Inferior parietal cortex (tissue), 1 donor: ENCODE measurements at regions not wholly inside any gene's neighbourhood (a gene's known extent, or its start where the extent isn't known, plus 50 kb on each side); places are given as distances from the start of the nearest gene placed in this dataset.
"Not testable (repeated sequence)": the region's sequence is repeated elsewhere in the genome, so short reads cannot be mapped to it uniquely, and the experiment has no call there.

Experiments used
- DNase-seq: peaks from one replicate; pipeline ENCODE4 v3.0.0-alpha.2; 2016; ENCODE audit errors: extremely low spot score

DNA sequence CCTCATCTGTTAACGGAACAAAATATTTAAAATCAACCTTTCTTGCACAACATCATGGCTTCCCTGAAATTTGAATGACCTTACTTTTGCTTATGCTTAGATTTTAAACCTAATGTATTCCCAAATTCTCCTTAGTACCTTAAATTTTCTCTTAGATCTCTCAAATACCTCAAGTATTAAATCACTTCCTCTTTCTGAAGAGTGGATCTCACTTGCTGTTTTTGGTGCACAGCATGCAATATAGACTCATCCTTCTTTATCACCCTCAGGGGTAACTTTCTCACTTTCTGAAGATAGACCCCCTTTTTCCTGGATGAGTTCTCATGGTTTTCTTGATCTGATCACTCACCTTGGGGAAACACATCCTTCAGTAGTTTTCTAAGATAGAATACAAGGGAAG is 871.7 kb downstream of the DACH1 start:
- no peak for DNase-seq

DNA sequence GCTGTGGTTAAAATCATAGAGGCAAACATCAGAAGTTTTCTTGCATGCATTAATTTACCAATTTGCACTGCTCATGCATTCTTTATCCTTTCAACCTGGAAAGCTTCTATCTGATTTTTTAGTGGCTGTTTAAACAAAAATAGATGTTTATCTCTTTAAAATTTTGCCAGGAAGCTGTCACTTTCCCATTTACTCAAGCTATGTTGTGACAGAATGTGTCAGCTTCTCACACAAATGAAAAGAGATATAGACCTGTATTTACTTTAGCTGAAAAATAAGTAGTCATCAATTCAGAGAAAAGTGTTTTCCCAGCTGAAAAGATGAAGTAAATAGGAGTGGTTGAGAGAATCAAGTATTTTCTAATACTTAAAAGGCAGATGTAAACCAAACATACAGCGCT is 872.8 kb downstream of the DACH1 start:
- DNase-seq = no peak

DNA sequence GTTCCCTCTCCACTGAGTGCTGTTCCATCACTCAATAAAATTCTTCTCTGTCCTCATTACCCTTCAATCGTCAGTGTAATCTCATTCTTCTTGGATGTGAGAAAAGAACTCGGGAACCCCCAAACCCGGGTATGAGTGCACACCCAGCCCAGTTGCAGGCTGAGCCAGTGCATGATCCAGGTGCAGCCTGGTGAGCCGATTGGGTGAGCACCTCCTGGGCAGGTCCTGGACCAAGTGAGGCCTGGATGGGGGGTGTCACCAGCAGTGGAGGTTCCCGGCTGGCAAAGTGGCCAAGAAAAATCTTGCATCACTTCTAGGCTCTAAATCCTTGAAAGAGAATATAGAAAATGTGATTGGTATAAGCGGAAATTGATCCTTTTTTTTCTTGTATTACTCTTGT is 878.8 kb upstream of the KLHL1 start:
- DNase-seq = no peak

DNA sequence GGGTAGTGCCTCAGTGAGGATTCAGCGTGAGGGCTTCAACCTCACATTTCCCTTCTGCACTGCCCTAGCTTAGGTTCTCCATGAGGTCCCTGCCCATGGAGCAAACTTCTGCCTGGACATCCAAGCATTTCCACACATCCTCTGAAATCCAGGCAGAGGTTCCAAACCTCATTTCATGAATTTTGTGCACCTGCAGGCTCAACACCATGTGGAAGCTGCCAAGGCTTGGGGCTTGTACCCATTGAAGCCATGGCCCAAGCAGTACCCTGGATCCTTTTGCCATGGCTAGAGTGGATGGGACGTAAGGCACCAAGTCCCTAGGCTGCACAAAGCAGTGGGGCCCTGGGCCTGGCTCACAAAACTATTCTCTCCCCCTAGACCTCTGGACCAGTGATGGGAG is 877.1 kb upstream of the KLHL1 start:
- no peak for DNase-seq

DNA sequence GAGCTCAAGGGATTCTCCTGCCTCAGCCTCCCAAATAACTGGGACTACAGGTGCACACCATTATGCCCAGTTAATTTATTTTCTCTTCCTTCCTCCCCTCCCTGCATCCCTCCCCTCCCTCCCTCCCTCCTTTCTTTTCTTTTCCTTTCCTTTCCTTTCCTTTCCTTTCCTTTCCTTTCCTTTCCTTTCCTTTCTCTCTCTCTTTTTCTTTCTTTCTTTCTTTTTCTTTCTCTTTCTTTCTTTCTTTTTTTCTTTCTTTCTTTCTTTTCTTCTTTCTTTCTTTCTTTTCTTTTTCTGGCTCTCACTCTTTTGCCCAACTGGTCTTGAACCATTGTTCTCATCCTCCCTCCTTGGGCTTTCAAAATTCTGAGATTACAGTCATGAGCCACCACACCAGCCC is 873.0 kb upstream of the KLHL1 start:
- DNase-seq = not testable (repeated sequence)

DNA sequence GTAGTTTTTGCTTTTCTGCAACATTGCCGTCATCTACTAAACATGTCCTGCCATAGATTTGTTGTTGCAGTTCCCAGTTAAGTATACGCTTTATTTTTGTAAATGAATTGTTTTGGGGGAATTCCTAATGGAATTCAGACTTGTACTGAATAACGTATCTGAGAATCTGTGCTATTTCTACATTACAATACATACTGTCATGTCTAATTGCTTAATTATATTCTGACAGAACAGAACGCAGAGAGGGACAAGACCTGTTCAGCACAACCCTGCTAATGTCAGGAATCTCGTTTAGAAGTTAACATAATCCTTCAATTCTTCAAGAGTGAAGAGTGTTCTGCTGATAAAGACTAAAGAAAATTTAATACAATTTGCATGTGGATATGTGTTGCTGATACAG is 861.1 kb upstream of the KLHL1 start:
- no peak for DNase-seq

DNA sequence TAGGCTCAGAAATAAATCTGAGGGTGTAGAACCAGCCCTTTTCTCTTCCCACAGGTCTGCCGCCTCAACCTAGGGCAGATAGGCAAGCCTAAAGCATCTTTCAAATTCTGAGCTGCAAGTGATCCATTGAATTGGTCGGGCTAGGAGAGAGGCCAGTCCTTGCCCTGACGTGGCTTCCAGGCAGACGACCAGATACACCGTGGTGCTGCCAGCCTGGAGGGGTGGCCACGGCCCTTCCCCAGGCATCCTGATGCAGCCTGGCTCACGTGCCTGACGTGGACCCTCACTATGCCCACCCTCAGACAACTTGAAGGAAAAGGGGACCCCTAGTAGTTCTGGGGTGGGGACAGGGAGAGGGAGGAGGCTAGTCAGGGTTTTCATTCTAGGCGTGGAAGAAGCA is 859.3 kb upstream of the KLHL1 start:
- DNase-seq = no peak

DNA sequence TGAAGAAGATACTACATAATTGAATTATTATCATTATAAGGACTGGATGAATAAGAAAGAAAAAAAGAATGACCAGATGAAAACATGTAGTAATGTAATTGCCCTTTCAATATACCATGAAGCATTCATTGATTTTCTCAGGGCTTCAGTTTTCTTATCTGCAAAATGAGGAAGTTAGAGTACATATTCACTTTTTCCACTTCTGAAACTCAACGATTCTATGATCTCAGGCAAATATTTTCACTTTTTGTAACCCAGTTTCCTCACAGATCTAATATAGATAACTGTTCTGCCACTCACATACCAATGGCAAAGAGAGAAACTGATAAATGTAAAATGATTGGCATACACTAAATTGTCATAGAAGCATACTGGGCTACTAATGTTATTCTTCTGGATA is 856.6 kb upstream of the KLHL1 start:
- no peak for DNase-seq

DNA sequence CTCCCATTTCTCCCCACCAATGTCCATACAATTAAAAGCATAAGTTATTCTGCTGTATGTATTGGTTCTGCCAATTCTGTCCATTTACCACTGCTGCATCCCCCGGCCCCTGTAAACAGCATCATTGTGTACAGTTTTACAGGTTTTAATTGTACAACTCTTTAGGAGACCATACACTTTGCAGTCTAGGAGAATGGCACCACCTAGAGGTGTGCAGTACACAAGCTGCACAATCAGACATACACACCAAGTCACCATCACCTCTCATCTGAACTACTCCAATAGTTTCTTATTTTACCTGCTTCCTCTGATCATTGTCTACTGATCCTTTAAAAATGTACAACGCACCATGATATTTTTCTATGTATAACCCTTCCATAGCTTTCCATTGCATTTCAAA is 855.9 kb upstream of the KLHL1 start:
- no peak for DNase-seq

DNA sequence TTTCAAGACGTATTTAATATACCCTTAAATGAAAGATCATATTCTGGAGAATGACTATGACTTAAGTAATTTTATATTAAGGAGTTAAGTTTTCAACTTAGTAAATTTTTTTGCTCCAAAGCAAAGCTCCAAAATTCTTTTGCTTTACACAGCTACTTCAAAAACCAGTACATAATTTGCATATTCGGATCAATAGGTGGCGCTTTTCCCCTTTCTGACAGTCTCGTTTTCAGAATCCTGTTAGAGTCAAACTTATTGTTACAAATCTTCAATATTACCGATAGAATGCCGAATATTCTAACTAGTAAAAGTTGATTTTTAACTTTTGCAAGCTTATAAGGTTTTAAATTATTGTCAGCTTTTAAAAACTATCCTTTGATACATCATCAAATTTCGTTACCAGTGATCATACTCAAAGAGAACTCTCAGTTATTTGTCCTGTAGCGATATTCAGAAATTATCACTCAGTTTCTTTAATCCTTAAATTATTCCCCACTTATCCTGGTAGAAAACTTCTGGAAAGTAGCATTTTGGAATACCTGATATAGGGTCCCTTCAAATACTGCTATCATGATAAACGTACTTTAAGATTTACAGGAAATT is 852.7 kb upstream of the KLHL1 start:
- DNase-seq = peak; percentile 71

DNA sequence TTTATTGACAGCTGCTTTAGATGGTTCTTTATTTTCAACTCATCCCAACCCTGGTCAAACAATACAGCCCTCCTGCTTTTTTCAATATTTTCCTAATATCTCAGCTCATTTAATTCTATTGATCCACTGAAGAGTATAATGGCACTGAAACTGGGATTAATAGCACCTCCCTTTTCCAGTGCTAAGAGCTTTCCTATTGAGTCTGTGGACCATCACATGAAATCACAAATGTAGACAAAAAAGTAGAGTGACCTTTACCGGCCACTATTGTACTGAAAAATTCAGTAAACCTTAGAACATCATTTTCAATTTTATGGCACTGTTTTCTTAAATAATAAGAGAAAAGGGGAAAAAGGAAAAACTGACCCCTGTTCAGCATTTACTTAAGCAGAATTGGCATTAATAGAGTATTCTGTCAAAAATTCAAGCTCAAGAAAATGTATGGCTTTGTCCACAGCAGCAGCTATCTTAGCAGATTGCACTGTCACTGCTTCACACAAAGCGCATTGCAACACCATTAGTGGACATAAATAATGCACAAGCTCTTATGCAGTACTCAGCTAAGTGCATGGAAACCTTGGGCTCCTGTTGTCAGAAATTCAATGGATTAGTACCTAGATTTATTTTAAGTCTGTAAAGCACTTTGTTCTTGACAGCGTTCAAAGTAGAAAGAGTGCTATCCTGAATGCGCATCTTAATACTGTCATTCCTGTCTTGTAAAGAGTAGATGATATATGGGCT is 851.0 kb upstream of the KLHL1 start:
- DNase-seq = no peak

DNA sequence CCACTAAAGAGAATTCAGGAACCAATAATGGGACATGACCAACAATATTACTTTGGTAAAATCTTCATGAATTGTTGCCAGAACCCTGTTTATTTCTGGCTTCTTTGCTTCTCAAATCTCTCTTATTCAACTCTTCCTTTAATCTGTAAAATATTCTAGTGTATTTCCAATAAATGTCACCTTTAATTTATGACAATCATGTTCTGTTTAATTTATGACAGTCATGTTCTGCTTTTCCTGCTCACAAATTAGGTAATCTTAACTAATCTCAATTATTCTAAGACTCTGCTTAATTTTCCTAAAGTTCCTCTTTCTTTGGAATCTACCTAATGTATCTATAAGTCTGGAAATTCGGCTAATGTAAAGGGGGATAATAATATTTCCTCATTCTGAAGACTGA is 847.6 kb upstream of the KLHL1 start:
- DNase-seq = no peak

DNA sequence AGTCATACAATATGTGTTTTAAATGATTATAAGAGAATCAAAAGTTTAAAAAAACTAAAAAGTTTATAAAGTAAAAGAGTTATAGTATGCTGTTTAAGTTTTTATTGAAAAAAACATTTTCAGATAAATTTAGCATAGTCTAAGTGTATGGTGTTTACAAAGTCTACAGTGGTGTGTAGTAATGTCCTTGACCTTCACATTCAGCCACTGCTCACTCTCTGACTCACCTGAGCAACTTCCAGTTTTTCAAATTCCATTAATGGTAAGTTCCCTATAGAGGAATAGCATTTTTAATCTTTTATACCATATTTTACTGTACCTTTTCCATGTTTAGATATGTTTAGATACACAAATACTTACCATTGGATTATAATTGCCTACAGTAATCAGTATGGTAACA is 842.4 kb upstream of the KLHL1 start:
- DNase-seq = no peak

DNA sequence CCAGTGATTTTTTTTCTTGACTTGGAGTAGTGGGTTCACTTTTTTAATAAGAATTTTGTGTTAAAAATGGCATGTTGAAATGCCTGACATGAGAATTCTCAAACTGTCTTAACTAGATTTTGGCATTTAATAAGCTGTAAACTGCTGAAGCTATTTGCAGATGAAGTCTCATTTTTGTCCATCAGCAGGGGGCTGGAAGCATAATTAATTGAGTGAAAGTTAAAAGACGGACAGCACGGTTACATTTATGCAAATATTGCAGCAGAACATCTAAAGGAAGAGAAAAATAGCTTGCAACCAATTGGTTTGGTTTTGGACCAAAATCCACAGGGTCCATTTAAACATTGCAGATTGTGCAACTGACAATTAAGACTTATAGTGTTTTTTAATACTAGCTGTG is 837.3 kb upstream of the KLHL1 start:
- no peak for DNase-seq

DNA sequence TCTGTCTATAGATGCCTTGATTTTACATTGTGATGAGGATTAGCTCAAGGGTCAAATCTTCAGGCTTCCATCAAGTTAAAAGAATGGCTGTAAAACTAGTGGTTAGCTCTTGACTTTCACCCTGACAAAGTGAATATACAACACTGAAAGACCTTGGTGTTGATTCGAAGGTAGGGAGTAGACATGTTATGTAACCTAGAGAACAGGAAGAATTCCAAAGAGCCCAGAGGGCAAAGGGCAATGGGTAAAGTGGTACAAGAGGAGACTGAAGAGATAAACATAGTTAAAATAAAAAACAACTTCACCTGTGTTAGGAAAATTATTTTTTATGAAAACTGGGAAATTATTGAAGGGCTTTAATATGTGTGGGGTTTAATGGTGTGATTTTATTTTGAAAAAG is 833.2 kb upstream of the KLHL1 start:
- no peak for DNase-seq

DNA sequence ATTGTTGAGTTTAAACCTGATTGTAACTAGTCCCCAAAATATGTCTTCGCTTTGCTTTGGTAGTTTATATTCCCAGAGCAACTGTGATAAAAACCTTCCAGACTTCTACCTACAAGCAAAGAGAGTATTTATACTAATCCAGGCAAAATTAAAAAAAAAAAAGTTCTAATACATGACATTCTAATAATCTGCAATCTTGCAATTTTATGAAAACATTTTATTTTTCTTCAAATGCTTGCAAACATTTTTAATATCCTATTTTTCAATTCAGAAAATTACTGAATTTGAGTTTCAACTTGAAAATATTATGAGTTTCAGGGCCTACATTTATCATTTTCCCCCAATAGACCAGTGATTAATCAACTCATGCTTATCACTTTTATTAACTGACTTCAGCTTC is 830.2 kb upstream of the KLHL1 start:
- no peak for DNase-seq

DNA sequence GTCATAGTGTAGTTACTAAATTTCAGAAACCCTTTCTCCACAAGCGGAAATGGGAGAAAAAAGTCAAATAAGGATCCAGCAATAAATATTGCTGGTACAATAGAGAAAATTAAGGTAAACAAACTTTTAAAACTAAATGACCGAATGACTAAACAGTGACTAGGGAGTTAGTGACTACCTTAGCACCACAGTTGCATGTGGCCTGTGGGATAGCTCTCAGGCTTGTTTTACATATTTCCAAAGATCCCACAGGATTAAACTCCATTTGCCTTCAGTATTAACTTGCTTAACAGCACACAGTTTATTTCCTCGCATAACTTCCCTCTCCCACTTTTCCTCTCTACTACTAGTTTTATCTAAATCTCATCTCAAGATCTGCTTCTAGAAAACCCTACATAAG is 824.3 kb upstream of the KLHL1 start:
- no peak for DNase-seq

DNA sequence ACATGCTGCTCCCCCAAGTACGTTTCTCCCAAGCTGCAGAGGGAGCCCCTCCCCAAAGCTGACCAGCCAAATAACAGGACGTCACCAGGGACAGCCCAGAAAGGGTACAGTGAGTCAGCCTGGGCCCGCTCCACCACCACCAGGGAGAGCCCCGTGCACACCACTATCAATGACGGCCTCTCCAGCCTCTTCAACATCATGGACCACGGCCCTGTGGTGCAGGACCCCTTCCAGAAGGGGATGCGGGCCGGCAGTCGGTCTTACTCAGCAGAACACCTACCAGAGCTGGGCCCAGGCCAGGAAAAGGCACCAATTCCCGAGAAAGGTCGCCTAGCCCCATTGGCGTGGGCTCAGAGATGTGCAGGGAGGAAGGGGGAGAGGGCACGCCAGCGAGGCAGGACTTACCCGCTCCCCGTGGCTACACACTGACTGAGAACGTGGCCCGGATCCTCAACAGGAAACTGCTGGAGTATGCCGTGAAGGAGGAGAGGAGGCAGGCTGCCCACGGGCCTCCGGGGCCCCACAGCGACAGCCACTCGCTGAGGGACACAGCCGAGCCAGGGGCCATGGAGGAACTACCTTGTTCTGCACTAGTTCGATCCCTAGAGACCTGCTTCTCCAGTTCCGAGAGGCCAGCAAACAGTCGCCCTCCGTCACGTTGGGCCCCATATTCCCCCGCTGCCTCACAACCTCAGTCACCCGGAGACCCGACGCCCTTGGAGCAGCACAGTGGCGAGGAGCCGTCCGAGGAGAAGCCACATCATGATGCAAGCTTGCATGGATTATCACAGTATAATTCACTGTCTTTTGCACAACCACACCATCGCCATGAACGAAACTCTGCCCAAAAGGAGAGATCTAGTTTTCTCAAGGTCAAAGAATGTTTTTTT is 815.9 kb upstream of the KLHL1 start:
- DNase-seq = no peak

DNA sequence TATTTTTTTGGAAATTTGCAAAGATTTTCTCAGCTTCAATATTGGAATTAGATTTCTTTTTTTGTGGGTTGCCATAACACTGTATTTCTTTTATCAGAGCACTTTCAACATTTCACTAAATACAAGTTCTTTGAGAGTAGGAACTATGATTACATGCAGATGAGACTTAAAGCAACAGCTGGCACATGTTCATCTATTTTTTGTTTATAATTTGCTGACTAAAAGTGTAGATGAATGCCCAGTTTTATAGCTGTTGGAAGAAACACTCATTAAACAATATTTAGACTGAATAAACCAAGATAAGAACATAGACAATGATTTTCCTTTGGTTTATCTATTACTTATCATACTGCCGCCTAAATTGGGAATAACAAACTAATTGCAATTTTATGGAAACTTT is 803.0 kb upstream of the KLHL1 start:
- DNase-seq = no peak

DNA sequence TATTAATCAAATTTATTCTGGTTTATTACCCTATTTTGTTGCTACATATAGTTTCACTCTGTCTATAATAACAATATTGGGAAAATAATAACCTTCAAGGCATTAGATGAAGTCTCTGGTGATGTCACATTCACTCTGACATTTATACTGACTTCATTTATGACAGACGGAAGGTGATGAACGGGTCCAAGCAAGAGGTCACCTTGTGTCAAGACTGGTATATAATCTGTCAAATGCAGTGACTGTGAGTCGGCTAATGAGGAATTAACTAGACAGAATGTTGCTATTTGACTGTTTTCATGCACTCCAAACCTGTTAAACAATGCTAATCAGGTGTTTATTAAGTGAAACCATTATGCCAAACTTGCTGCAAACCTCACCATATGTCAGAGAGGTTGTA is 800.5 kb upstream of the KLHL1 start:
- no peak for DNase-seq

DNA sequence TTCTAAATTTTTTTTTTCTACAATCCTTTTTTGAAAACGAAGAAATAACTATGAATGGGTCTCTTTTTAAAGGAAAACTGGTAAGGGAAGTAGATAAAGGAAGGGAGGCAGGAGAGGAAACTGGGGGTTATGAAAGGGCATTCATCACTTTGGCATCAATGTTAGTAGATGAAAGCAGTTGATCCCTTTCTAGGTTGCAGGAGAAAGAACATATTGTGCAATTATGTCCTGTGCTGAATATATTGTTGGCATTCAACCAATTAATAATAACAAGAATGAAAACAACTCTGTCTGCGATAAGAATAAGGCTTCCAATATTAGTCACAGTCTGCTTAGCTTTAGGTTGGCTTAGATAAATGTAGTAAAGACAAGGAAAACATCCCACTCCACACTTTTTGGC is 796.8 kb upstream of the KLHL1 start:
- no peak for DNase-seq

DNA sequence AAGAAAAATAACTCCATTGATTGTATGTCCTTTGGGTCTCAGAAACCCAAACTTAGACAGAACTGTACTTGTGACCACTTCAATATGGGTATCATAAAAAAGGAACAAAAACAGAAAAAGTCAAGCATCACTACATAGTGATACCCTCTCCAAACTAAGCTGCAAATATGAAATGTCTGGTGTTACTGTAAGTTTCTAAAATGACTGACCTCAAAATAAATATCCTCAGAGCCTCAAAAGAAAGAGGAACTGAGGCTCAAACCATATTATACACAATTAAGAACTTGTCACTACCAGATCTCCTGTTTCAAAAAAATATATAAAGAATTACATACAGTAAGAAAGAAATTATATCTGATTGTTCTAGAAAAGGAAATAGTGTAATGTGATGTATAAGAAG is 787.9 kb upstream of the KLHL1 start:
- no peak for DNase-seq

DNA sequence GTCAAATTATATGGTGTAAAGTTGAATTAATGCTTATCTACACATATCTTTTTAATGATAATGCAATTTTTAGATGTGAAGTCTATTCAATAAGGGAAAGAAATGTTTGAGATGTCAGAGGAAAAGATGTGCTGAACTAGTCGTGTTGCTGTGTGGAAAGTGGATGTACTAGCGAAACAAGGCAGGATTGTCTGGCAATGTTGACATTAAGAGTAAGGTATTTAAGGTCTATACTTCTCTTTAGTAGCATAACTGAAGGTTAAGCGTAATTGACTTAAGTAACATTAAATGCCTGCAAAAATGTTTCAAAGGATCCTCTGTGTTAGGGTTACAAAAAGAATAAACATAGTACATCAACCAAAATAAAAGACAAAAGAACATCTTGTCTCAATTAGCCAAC is 787.3 kb upstream of the KLHL1 start:
- no peak for DNase-seq
